HG02852 (cell line): ENCODE measurements at regions not wholly inside any gene's neighbourhood (a gene's known extent, or its start where the extent isn't known, plus 50 kb on each side); places are given as distances from the start of the nearest gene placed in this dataset.

ENCODE experiments used
- ATAC-seq: cut with Tn5 transposase; IDR thresholded peaks from one replicate; pipeline ENCODE4 v1.9.1; 2021; ENCODE audit warnings: mild to moderate bottlenecking, moderate library complexity; ENCODE audit not compliant: unreplicated experiment

DNA sequence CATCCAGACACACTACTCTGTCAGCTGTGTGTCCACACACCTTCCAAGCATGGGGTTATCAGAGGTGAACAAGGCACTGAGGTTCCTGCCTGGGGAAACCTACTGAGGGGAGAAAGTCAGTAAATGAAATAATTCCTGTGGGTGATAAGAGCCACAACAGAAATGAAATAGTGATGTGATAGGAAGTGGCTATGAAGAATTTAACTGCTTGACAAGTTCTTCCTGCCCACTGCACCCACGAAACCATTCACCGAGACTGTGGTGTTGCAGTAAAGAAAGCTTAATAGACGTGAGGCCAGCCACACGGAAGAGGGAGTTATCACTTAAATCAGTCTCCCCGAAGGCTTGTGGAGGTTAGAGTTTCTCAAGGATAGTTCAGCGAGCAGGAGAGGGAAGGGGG lies 353.1 kb downstream of the UQCRFS1 start:
- no peak for ATAC-seq

- no peak for ATAC-seq
These were observed 354.0 kb downstream of the UQCRFS1 start for GRCh38 chr19:28858933-28859332.

DNA sequence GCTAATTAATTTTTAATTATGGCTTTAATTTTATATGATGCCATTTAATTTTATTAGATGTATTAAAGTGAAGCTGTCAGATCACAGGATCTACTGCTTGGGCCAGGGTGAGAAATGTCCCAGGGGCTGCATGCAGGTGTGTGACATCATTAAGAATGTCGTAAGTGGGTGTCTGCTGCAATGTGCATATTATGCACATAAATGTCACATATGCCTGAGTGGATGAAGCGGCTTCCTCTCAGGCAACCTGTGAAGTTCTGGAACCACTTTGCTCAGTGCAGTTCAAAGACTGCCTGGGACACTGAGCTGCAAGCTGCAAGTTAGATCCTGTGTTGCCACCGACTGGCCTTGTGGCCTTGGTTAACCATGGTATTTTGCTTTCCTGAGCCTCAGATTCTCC lies 355.0 kb downstream of the UQCRFS1 start:
- ATAC-seq, result no peak

- ATAC-seq, result no peak
These were observed 357.7 kb downstream of the UQCRFS1 start for GRCh38 chr19:28855216-28855615.

DNA sequence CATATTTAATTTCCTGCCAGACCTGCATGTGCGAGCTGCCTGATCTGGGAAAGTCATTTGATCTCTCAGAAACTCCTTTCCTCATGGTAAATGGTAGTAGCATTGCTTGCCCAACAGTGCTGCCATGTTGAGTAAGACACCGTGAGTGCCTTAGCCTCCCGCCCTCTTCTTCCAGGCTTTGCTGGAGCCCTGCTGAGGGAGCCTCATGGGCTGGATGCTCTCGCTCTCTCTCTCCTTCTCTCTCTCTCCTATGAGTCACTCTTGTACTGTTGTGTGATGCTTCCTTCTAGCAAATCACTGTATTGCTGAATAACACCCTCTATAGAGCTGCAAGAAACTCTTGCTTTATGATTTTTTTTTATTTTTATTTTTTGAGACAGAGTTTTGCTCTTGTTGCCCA lies 365.5 kb downstream of the UQCRFS1 start:
- no peak for ATAC-seq

DNA sequence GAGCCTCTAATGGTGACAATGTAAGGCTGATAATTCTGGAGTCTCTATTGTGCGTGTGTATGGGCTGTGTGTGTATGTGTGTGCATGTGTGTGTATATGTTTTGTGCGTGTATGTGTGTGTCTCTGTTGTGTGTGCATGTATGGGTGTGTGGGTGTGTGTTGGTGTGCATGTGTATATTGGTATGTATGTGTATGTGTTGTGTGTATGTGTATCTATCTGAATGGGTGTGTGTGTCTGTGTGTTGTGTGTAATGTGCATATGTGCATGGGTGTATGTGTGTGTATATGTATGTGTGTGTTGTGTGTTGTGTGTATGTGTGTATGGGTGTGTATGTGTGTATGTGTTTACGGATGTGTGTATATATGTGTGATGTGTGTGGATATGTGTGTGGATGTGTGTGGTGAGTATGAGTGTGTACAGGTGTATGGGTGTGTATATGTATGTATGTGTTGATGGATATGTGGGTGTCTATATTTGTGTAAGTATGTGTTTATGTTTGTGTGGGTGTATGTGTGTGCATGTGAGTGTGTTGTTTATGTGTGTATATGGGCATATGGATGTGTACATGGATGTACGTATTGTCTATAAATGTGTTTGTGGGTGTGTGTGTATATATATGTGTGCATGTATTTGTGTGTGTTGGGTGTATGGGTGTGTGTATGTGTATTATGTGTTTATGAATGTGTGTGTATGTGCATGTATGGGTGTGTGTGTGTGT lies 366.7 kb downstream of the UQCRFS1 start:
- no peak for ATAC-seq

DNA sequence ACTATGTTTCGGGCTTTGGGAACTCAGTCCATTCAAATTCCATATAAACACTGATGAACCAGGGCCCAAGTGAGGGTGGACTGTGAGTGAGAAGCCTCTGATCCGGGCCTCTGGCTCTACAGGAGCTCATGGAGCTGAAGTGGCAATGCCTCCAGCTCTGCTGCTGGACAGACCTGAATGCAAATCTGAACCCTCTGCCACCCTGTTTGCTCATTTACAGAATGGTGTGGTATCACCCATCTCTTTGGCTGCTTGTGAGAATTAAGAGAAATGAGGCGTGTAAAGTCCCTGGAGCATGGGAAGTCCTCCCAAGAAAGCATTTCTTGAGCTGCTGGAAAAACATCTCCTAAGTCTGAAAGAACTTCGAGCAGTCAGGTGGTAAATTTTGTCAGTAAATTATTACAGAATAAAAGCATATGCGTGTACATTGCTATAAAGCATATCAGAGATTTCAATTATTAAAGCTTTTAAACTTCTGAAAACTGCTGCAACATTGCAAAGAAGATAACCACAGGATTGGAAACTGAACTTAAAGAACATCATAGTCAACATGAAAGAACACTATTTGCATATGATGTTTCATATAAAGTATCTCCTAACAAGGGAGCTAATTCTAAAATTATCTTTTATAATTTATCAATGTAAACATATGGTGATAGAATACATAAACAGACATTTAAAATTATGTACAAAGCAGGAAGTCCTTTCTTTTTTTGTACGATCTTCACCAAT lies 369.0 kb downstream of the UQCRFS1 start:
- no peak for ATAC-seq

- no peak for ATAC-seq
These were observed 371.4 kb downstream of the UQCRFS1 start for GRCh38 chr19:28841531-28841930.

DNA sequence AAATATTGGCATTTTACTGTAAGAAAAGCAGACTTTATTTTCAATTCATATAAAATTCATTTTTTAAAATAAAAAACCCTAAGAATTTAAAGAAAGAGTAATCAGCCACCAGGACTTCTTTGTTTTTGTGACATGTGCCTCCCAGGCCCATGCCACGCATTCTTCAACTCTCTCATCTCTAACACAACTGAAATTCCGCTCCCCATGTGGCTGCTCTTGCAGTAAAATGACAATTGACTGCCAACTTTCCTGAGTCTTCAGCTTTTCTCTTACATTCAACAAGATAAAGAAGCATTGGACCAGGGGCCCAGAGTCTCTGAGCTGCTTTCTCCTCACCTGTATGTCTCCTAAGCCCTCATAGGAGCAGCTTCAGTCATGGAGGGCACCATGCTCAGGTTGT lies 372.1 kb downstream of the UQCRFS1 start:
- no peak for ATAC-seq

GRCh38 chr19:28839455-28839854 lies 373.5 kb downstream of the UQCRFS1 start:
- no peak for ATAC-seq

DNA sequence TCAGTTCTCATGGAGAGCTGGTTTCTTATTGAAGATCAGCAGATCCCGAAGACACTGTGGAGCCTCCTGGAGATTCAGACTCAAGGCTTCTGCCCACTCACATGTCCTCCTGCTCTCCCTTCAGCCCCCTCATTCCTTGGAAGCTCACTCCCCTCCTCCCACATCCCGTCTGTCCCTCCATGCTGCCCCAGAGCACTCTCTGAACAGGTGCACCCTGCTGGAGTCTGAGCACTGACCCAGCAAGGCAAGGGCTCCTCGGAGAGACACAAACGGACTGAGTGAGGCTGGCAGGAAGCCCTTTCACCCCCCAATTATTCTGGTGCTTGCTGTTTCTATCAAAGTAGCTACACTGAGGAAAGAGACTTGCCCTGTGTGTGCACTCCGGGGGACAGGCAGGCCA lies 374.0 kb downstream of the UQCRFS1 start:
- no peak for ATAC-seq

- ATAC-seq, result no peak
These were observed 376.5 kb downstream of the UQCRFS1 start for GRCh38 chr19:28836421-28836820.

- ATAC-seq, result no peak
These were observed 378.0 kb downstream of the UQCRFS1 start for GRCh38 chr19:28834996-28835395.

DNA sequence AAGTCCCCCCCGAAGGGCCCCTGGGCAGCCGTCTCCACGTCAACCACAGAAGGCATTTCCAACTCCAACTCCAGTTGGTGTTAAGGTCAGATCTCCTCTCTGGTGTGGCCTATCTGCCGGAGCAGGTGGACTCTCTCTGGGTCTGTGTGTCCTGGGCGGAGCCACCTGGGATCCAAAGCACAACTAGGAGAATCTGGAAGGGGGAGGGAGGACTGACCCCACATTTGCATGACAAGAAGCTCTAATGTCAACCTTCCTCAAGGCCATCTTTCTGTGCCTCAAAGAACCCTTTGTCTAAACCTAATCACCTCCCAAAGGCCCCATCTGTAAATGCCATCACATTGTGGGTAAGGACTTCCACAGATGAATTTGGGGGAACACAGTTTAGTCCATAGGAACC lies 381.5 kb downstream of the UQCRFS1 start:
- no peak for ATAC-seq

DNA sequence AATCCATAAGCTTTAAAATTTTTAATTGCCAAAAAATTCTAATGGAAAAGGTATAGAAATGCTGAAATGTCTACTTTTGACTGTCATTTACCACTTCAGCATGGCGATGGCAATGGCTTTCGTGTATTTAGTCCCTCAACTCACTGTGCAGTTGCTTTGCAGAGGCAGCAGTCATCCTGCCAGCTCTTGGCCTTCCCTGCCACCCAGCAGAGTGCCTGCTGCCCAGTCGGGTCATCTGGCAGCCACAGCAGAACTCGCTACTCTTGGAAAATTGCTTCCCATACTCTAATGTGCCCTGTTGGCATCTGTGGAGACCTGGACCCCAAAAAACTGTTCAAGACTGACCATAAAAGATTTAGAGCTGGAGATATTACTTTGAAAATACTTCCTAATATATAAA lies 383.2 kb downstream of the UQCRFS1 start:
- no peak for ATAC-seq

DNA sequence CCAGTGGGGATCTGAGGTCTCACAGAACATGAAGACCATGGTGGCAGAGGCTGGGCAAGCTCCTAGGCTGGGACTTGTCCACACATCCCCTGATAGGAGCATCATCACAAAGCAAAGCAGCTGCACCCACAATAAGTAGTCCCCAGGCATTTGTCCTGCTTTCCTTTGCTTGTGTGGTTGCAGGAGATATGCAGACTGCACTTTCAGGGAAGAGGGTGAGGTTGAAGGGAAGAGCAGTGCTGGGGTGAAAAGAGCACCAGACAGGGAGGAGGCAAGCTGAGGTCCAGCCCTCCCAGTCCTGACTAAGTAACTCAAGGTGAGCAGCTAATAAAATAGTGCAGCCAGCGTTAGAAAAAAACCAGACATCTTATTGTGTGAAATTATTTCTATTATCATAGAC lies 383.6 kb downstream of the UQCRFS1 start:
- no peak for ATAC-seq

GRCh38 chr19:28828276-28828870 lies 384.6 kb downstream of the UQCRFS1 start:
- ATAC-seq, result no peak

GRCh38 chr19:28827382-28827781 lies 385.6 kb downstream of the UQCRFS1 start:
- ATAC-seq, result no peak

GRCh38 chr19:28823338-28823961 lies 389.5 kb downstream of the UQCRFS1 start:
- no peak for ATAC-seq

- no peak for ATAC-seq
These were observed 392.7 kb downstream of the UQCRFS1 start for GRCh38 chr19:28820289-28820688.

GRCh38 chr19:28815257-28815656 lies 397.7 kb downstream of the UQCRFS1 start:
- ATAC-seq, result no peak

GRCh38 chr19:28794301-28794700 lies 418.6 kb downstream of the UQCRFS1 start:
- no peak for ATAC-seq
